ENCODE measurements at regions not wholly inside any gene's neighbourhood (a gene's known extent, or its start where the extent isn't known, plus 50 kb on each side); places are given as distances from the start of the nearest gene placed in this dataset.

DNA sequence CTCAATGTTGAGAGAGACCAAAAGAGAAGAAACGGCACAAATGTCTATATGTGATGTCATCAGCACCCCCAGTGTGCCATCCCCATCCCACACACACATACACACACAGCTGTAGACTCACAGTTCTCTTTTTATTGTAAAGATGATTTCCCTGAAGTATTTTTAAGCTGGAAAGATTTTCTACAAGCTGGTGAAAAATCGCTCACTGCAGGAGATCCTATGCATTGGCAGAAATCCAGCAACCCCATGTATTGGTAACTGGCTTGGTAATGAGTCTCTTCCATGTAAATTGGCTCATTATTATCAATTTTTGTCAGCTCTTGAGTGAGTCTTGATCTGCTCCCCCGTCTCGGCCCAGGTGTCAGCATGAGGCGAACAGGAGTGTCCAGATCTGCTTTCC lies 107.1 kb upstream of the UQCRFS1 start:
- TF ChIP-seq, protein P1, sequence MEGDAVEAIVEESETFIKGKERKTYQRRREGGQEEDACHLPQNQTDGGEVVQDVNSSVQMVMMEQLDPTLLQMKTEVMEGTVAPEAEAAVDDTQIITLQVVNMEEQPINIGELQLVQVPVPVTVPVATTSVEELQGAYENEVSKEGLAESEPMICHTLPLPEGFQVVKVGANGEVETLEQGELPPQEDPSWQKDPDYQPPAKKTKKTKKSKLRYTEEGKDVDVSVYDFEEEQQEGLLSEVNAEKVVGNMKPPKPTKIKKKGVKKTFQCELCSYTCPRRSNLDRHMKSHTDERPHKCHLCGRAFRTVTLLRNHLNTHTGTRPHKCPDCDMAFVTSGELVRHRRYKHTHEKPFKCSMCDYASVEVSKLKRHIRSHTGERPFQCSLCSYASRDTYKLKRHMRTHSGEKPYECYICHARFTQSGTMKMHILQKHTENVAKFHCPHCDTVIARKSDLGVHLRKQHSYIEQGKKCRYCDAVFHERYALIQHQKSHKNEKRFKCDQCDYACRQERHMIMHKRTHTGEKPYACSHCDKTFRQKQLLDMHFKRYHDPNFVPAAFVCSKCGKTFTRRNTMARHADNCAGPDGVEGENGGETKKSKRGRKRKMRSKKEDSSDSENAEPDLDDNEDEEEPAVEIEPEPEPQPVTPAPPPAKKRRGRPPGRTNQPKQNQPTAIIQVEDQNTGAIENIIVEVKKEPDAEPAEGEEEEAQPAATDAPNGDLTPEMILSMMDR (IDR thresholded peaks at IDR 0.05; ENCODE audit: low read depth, low read length, missing control alignments), result no peak
- H3K27me3 ChIP-seq (replicated peaks), result no peaks in the 10 kb centered on the region
- DNase-seq, result no peak
- H3K27ac ChIP-seq, result no peak overlapping the region
- H3K4me3 ChIP-seq (ENCODE audit: low read depth, low read length), result no peak overlapping the region
- in situ Hi-C loops (cut with HindIII; ENCODE audit: low pct_ligation_motif_present, low sequenced_read_pairs), result no loop called here
- H3K36me3 ChIP-seq (replicated peaks), result no peaks in the 10 kb centered on the region

DNA sequence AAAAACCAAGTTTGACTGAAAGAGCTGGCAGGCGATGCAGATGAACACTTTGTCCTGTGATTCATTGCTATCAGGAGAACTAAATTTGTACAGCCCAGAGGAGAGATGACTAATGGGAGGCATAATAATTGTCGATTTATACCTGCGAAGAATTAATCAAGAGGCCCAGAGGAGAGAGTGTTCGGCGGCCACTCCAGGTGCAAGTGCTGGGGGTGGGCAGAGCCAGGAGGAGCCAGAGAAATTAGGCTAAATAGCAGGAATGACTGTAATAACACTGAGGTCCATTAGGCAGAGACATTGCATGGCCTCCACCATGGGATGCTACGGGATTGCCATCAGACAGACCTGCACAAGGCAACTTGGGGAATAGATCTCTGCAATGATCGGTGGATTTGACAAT lies 107.7 kb upstream of the UQCRFS1 start:
- no peak for DNase-seq
- Histone ChIP-seq H3K27me3 (replicated peaks) (no peaks in the 10 kb centered on the region), H3K4me3 (ENCODE audit: low read depth, low read length) (no peak overlapping the region), H3K36me3 (replicated peaks) (no peaks in the 10 kb centered on the region), H3K27ac (no peak overlapping the region)
- in situ Hi-C loops (cut with HindIII; ENCODE audit: low pct_ligation_motif_present, low sequenced_read_pairs), result no loop called here
- TF ChIP-seq, protein P1 (IDR thresholded peaks at IDR 0.05; ENCODE audit: low read depth, low read length, missing control alignments), result no peak

DNA sequence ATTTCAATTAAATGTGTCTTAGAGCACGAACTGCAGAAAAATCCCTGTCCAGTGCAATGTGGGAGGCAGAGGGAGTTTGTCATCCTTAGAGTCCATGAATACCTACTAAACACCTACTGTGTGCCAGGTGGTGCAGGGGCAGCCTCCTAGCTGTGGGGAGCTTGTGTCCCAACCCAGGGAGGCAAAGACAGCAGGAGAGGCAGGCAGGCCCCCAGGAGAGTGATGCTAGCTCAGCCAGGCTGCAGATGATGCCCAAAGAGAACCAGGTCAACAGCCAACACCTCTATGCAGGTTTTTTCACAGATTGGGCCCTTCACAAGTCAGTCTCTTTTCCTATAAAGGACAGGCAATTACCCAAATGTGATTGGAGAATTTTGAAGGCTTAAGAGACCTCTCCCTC lies 108.2 kb upstream of the UQCRFS1 start:
- in situ Hi-C loops (cut with HindIII; ENCODE audit: low pct_ligation_motif_present, low sequenced_read_pairs), result no loop called here
- no peak overlapping the region for H3K27ac ChIP-seq
- no peak overlapping the region for H3K4me3 ChIP-seq (ENCODE audit: low read depth, low read length)
- DNase-seq, result no peak
- H3K36me3 ChIP-seq (replicated peaks), result no peaks in the 10 kb centered on the region
- no peaks in the 10 kb centered on the region for H3K27me3 ChIP-seq (replicated peaks)
- TF ChIP-seq, protein P1 (IDR thresholded peaks at IDR 0.05; ENCODE audit: low read depth, low read length, missing control alignments), result no peak

DNA sequence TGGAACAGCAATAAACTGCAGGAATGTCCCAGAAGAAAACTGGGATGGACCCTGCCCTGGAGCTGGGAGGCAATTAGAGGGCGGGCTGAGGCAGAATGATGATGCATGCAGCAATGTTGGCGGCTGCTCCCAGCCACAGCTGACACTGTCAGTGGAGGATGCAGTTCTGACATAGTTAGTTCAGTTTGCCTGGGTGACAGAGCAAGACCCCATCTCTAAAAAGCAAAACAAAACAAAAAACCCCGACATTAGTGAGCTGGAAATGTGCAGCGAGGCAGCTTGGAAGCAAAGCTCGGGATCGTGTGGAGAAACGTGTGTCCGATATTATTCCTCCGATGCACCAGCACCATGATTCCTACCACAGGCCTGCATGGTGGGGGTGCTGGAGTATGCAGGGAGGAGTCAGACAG lies 110.1 kb upstream of the UQCRFS1 start:
- TF ChIP-seq, protein P1 (IDR thresholded peaks at IDR 0.05; ENCODE audit: low read depth, low read length, missing control alignments), result no peak
- no peak overlapping the region for H3K4me3 ChIP-seq (ENCODE audit: low read depth, low read length)

DNA sequence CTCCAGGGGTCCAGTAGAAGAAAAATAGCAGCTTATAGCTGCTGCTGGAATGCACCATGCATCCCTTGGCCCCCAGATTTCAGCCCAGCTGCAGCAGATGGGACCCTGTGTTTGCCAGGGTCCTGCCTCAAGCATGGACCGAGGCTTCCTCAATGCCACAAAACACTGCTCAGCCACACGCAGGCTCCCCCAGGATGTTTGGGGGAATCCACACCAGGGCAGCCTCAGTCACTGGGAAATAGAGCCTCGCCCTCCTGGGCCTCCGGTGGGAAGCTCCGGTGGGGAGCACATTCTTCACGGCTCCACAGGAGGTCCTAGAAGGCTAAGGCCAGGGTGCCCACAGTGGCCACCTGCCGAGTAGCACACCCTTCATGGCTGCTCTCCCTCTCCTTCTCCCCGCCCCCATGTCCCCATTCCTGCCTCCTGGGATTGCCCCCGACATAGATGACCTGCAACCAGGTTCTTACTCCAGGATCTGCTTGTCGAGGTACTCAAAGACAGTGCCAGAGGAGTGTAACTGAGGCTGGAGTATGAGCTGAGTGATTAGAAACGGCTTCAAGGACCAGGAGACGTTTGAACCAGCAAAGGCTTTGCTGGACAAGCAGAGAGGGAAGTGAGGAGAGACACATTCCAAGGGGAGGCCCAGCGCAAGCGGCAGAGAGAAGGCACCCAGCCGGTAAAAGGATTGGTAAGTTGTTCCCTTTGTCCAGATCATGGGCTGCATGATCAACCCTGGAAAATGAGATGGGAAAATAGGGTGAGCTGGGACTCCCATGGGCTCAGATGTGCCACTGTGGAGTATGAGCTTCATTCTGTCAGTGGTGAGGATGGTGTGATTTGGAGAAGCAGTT lies 110.7 kb upstream of the UQCRFS1 start:
- H3K36me3 ChIP-seq (replicated peaks), result no peaks in the 10 kb centered on the region
- no peaks in the 10 kb centered on the region for H3K27me3 ChIP-seq (replicated peaks)
- in situ Hi-C loops (cut with HindIII; ENCODE audit: low pct_ligation_motif_present, low sequenced_read_pairs), result no loop called here
- H3K27ac ChIP-seq, result no peak overlapping the region
- DNase-seq, result no peak
- H3K4me3 ChIP-seq (ENCODE audit: low read depth, low read length), result no peak overlapping the region
- TF ChIP-seq, protein P1 (IDR thresholded peaks at IDR 0.05; ENCODE audit: low read depth, low read length, missing control alignments), result no peak

More for the DNA sequence above, 110.1 kb upstream of the UQCRFS1 start:
- DNase-seq, result no peak
- in situ Hi-C loops (cut with HindIII; ENCODE audit: low pct_ligation_motif_present, low sequenced_read_pairs), result no loop called here
- no peaks in the 10 kb centered on the region for H3K36me3 ChIP-seq (replicated peaks)
- no peaks in the 10 kb centered on the region for H3K27me3 ChIP-seq (replicated peaks)
- H3K27ac ChIP-seq, result no peak overlapping the region

DNA sequence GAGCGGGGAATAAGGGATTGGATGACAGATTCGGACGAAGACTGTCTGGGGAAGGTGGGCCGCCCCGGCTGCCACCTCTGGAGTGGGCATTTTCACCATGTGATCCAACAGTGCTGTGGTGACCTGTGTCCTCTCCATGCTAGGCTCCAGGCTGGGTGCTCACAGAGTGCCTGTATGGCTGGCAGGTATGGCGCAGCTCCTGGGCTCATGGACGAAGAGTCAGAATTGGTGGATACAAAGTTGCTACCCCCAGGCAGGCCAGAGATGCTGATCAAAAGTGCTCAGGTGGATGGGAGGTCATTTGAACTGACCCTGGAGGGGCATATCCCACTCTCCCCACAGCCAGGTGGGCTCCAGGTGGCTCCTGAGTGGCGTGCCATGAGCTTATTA lies 111.3 kb upstream of the UQCRFS1 start:
- TF ChIP-seq, protein P1 (IDR thresholded peaks at IDR 0.05; ENCODE audit: low read depth, low read length, missing control alignments), result no peak
- H3K27ac ChIP-seq, result no peak overlapping the region
- H3K4me3 ChIP-seq (ENCODE audit: low read depth, low read length), result no peak overlapping the region
- no peaks in the 10 kb centered on the region for H3K27me3 ChIP-seq (replicated peaks)
- in situ Hi-C loops (cut with HindIII; ENCODE audit: low pct_ligation_motif_present, low sequenced_read_pairs), result no loop called here
- no peak for DNase-seq
- H3K36me3 ChIP-seq (replicated peaks), result no peaks in the 10 kb centered on the region

Data from brain microvascular endothelial cell (primary cell).